T1000 (cell line): ENCODE measurements at regions not wholly inside any gene's neighbourhood (a gene's known extent, or its start where the extent isn't known, plus 50 kb on each side); places are given as distances from the start of the nearest gene placed in this dataset.

Experiments
- DNase-seq: peaks from one replicate; lab custom pipeline; 2025; ENCODE audit warnings: mixed read lengths; lab: John Stamatoyannopoulos, UW

DNA sequence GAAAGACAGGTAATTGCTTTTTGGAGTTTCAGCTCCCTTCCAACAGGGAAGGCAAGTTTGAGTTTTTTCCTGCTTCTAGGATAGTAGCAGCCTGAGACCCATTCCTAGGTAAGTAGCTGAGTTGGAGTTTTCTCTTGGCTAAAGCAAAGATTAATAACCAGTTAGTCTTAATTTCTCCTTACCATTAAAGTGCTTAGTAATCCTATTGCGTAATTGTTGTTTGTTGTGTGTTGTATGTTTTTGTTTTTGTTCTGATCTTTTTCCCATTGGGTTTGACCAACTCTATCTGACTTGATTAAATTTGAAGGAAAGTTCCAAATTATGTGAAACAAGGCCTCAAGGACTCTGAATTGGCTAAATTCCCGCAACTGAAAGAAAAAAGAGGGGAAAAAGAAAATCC, 83.5 kb downstream of the TBX22 start:
- no peak for DNase-seq

DNA sequence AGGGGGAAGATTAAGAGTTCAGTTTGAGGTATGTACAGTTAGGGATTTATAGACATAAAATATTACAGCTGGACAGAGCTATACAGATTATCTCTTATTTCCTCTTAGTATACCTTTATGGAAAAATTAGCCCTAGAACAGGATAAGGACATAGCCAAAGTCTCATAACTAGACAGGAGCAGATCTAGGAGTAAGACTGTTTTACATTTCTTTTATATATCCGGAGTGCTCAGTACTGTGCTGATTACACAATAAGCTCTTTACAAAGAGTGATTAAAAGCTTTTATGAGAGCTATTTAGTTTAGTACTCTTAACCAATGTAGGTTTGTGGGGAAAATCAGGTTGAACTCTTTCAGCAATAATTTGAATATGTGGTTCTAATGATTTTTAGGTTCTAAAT, 105.8 kb downstream of the TBX22 start:
- no peak for DNase-seq

DNA sequence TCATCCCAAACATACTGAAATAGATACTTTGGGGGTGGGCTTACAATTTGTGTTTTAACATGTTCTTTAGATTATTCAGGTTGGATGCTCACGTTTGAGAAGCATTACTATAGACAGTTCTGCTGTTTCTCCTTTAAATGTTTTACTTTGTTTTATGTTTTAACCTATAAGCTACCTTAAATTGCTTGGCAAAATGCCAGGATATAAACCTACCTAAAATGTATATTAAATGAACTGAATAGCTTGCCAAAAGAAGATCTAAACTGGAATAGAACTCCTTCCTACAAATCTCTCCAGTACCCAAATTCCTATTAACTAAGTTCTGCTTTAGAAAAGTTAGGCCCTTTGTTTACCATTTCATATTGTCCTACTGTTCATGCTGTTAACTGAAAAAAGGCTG, 124.4 kb downstream of the TBX22 start:
- DNase-seq, result no peak

DNA sequence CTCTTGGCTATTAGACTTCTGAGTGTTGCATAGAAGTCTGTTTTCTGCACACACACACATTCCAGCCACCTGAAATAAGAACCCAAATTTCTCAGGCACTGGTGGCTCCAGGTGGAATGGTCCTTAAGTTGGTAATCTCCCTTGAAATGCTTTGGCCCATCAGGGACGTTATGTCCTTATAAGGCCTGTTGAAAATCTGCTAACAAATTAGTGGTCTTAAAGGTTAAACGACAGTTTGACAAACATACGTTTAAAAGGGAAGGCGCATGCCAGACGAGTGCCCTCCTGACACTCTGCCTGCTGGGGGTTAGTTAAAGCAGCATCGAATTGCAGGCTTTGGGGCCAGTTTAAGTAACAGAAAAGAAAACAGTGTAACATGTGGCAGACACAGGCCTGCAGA, 125.0 kb downstream of the TBX22 start:
- no peak for DNase-seq

DNA sequence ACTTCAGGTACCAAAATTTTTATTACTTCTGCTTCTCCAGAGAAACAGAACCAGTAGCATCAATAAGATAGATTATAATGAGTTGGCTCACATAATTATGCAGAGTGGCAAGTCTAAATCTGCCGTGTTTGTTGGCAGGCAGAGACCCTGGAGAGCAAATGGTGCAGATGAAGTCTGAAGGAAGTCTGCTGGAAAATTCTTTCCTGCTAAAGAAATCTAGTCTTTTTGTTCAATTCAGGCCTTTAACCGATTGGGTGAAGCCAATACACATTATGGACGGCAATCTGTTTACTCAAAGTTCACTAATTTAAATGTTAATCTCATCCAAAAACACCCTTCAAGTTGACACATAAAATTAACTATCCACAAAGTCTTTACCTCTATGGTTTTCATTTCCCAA, 156.0 kb downstream of the TBX22 start:
- no peak for DNase-seq

DNA sequence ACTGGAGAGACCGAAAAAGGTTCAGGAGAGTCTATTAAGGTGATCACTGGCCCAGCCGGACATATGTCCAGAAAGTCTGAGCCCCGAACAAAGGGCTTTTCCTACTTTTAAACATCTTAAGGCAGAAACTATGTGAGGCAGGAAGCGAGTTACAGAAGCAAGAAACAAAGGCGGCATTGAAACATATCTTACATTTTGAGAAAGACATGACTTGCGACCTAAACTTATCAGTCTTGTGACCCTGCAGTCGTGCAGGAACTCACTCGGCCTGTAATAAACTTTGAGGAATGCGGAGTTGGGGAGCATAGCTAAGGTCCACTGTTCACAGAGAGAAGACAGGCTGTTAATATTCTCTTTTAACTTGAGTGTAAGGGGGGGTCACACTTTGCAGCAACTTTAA, 158.7 kb downstream of the TBX22 start:
- DNase-seq, result no peak

DNA sequence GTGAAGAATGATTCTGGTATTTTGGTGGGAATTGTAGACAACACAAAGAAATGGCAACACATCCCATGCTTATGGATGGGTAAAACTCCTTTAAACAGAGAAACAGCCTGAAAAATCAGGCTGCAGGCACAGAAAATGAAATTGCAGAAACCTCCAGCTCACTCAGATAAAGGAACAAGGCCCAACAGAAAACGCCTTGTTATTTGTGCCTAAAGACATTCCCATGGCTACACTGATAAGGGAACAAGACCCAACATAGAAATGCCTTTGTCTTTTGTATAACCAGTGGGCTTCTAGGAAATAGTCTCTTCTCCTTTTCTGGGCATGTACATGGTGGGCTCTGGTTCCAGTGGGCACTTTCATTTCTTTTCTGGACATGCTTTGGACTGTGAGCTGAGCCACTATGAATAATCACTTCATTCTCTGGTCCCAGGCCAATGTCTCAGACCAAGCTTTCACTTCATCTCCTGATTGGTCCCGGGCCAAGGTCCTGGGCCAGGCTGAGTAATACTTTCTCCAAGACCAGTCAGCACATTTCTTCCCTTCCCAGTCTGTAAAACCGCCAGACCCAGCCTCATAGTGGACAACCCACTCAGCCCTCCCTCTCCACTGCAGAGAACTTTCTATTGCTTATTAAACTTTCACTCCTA, 160.5 kb downstream of the TBX22 start:
- DNase-seq, result no peak

DNA sequence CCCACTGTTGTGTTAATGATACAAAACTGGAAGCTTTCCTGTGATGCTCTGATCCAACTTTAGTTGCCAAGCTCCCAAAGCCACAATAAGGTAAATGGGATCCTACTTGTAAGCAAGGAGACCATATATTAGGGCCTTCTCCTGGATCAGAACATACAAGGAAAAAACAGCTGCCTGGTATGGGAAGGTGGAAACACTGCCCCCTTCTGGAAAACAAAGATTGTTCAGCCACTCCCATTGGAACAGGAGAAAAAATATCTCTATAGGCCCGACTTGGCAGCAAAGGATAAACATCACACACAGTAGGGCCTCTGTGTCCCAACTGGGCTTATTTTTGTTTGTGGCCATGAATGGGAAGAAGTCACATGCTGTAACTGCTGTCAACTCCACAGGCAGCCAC, 166.5 kb downstream of the TBX22 start:
- DNase-seq, result no peak

DNA sequence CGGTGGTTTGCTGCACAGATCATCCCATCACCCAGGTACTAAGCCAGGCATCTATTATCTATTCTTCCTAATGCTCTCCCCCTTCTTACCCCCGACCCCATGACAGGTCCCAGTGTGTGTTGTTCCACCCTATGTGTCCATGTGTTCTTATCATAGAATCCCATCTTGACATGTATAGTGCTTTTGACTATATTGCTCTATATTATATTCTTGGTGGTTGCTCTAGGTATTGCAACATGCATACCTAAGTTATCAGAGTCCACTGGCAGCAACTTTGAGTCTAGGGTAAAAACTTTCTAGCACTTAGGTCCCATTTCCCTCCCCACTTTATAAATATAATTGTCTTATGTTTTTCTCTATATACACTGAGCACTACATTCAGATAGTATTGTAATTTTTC, 170.3 kb downstream of the TBX22 start:
- no peak for DNase-seq

DNA sequence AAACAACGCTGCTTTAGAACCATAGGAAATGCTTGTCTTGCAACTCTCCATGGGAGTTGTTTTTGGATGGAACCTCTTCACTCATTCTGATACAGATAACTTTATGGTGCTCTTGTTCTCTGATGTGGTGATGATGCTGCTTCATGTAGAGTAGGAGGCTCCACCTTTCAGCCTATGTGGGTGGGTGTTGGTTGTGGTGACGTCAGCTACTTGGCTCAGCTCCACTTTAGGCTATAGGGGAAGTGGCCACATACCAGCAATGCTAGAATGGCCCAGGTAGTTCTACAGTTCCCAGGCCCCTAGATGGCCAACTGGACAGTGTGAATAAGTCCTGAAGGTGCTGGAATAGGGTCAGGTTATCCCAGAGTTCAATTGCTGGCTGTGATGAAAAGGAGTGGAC, 192.1 kb downstream of the TBX22 start:
- no peak for DNase-seq

DNA sequence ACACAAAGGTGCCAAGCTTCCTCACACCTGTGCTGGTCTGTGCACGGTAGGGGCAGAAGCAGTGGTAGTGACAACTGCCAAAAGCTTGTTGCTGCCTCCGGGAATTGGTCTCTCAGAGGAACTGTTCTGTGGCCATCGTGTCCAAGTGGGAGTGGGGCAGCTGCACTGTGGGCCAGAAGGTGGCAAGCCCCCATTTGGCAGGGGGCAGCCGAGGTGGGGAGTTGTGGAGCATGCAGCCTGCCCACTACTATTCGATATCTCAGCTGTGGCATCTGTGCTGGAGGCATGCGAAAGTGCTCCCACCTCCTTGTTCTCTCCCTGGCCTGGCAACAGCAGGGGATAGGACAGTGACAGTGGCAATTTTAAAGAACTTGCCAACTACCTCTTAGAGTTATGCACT, 192.8 kb downstream of the TBX22 start:
- no peak for DNase-seq

DNA sequence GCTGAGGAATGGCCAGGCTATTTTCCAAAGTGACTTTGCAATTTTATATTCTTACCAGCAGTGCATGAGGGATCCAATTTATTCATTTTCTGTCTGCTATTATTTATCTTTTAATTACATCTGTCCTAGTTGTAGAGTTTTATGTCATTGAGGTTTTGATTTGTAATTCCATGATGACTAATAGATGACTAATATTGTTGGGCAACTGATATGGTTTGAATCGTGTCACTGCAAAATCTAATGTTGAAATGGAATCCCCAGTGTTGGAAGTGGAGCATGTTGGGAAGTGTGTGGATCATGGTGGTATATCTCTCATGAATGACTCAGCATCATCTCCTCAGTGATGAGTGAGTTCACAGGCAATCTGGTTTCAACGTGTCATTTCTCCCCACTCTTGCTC, 201.5 kb downstream of the TBX22 start:
- peak; percentile 9 for DNase-seq

DNA sequence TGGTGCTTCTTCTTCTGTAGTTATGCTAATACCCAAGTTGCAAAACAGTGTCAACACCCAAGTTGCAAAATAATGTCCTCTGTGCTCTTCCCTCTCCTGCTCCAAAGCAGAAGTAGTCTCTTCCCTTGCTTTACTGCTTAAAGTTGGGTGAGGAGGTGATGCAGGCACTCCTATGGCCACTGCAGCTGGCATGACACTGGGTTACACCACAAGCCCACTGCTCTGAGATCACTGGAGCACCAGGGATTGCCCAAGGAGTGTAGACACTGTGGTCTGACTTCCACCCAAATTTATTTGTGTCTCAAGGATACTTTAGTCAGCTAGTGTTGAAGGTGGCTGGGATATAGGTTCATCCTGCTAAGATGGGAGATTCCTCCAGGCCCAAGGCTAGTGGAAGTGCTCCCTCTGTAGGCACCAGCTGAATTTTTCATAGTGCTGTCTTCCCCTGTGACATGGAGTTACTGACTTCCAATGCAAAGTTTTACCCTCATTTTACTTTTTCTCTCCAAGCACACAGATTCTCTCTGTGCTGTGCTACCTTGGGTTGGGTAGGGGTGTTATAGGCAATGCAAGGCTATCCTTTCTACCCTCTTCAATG, 196.2 kb upstream of the TENT5D start:
- no peak for DNase-seq

DNA sequence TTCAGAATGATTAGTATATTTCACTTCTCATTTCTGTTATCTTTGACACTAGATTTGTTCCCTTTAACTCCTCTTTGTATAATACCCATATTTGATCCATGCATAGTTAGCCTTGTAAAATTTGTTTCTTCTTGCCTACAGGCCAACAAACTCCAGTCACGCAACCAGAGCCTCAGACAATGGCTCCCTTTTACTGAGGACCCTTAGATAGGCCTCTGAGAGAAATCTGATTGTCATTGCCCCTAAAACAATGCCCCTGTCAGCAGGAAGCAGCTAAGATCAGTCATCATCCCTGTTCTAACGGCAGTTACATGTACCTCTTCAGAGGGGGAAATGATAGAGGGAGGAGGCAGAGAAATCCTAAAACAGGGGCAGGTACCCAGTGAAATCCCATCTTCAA, 190.6 kb upstream of the TENT5D start:
- DNase-seq, result no peak

DNA sequence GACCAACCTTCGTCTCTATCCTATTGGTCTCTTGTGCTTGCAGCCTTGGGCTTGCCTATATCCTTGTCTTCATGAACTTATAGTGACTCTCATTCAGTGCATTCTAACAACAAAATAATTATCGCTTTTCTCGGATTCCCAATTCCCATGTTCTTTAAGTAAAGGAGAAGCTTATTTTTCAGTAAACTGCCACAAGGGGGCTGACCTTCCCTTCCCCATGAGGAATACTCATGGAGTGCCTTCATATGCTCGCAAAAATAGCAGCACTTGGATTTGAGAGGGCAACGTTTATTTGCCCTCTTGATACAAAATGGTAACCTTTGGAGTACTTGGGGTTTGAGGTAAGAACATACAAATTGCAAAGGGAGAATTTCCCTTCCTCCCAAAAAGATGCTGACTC, 183.2 kb upstream of the TENT5D start:
- DNase-seq, result no peak

DNA sequence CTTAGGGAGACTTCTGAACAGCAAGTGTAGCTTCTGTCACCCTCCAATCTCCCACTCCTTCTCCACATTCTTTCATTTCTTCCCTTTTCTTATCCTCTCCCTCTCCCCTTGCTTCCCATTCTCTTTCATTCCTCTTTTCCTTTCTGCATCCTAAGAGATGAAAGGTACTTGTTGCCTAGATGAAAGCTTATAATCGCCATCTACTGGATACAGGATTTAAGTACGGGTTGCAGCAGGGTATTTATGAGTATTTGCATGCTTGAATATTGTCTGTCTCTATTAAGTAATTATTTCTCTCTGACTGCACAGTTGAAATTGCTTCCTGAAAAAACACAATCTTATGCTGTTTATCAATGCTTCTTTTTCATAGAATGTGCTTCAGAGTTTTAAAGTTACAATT, 174.0 kb upstream of the TENT5D start:
- no peak for DNase-seq

DNA sequence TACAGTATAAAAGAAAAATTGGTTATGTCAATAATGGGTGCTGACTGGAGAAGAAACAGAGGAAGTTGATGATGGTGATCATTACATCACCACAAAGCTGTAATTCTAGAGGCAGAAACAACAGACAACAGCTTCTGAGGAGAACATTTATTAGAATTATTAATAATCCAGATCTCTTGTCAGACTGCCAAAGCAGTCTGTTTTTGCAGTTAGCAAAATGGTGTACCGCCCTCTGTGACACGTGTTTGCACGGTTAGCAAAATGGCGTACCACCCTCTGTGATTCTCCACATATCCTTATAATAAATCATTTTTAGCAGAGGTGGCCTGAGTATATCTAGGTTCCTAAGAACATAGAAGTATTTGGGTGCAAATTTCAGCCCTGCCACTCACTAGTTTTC, 154.0 kb upstream of the TENT5D start:
- no peak for DNase-seq

DNA sequence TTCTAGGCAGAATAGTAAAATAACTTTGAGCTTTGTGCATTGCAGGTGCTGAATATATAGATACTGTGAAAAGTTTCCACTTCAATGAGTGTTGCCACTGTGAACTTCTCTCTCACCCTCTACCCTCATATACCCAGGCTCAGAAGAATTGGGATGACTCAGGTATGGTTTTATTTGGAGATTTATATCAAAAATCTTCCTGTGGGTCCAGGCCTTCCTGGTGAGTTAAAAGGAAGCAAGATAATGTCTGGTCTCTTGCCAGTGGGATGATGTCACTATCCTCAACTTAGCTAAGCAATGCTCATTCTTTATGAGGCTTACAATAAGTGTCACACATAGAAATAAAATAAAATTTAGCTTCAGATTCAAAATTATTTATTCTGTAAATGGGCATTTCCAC, 153.3 kb upstream of the TENT5D start:
- peak; percentile 0 for DNase-seq

DNA sequence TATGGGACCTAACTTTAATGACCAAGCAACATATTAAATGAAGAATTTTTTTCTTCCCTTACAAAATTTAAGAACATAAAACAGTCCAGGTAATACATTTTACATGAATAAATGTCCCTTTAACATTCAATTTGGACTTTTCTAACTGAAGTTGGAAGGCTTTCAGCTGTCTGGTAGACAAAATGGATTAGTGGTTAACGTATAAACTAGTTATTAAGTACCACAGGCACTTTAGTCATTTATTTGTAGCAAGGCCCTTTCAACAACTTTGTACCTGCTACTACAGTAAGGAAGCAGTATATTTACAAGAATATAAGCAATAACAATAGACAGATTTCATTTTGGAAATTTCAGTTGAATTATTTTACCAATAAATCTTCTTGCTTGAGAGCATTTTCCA, 152.5 kb upstream of the TENT5D start:
- no peak for DNase-seq

DNA sequence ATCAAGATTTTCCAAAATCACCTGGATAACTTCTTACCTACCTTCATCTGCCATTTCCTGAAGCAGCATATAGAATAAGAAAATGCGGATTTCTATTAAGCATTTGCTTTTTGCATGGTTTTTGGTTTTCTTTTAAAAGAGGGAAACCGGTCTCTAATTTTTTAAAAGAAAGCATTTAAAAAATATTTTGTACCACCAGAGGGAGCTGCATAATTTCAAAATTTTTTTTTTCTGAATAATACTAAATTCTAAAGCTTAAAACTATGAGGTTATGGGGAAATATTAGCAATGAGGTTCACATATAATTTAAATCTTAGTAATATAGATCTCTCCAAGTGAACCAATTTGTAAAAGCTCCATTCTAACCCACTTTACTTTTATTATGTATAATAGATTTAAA, 137.7 kb upstream of the TENT5D start:
- DNase-seq, result no peak

DNA sequence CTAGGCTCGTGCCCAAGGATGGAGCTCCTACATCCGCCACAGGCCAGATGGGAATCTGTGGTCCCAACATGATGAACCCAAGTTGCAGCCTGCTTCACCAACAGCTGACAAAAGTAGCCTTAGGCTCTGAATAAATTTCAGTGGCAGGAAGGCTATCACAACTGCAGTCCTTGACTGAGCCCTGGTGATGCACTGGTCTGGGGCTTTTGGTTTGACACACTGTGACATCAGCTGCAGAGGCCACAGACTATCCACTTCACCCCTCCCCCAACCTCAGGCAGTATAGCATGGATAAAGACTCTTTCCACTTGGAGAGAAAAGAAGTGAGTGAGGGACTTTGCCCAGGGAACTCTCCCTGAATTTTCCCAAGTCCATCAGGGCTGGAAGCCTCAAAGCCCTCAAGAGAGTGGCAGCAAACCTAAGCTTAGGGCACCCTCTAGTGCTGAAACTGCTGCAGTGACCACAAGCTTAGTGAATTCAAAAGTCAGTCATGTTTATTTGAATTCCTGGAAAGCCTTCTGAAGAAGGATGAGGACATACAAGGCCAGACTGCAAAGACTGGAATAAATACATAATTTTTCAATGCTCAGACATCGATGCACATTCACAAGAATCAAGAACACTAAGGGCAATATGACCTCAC, 135.0 kb upstream of the TENT5D start:
- DNase-seq, result peak; percentile 0

DNA sequence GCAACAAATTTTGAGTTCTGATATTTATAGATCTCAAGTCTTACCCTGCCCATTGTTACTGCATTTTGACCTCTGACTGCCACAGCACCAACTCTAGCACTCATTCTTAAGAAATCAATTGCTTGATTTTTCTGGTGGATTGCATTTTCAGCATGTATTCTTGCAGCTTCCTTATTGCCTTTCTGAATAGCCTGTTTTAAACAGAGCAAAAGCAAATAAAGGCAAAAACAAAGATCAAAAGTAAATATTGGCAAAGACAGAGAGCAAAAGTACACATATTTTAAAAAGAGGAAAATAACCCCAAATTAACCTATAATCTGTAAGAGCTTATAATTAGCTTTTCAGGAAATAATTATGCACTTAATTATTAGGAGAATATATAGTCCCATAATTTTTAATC, 129.4 kb upstream of the TENT5D start:
- DNase-seq, result no peak

DNA sequence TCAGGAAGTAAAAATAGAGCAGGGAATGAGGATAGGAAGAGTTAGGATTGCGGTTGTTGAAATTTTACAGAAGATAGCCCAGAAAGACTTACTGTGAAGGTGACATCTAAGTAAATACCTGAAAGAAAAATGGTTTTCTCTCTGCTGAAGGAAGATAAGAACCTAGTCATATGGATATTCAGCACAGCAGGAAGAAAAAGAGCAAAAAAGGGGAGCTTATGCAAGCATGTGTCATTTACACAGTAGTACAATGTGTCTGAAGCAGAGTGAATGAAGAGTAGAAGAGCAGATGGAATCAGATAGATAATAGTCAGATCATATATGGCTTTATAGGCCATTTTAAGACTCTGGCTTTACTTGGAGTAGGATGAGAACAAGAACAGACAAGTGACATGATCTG, 126.9 kb upstream of the TENT5D start:
- DNase-seq, result no peak

DNA sequence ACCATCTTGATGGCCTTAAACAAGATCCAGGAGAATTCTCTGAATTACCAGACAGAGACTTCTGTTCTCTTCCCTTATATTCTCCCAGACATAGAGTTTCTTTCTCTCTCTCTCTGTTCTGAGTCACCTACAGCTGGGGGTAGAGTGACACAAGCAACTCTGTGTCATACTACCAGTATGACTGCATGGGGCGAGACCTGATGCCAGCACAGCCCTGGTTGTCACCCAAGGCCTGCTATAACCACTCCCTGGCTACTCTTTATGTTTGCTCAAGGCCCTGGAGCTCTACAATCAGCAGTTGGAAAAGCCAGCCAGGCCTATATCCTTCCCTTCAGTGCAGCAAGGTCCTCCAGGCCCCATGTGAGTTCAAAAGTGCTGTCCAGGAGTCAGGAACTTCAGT, 114.2 kb upstream of the TENT5D start:
- no peak for DNase-seq
